KOPT-K1 (cell line): ENCODE measurements at regions not wholly inside any gene's neighbourhood (a gene's known extent, or its start where the extent isn't known, plus 50 kb on each side); places are given as distances from the start of the nearest gene placed in this dataset.

Experiments
- H3K27ac ChIP-seq: fragments of 200-600 bp; sonication (generic); 2 replicates; pipeline ENCODE4 v1.5.1; 2016; ENCODE audit warnings: antibody characterized with exemption, mild to moderate bottlenecking, low read depth, low read length; ENCODE audit not compliant: poor library complexity, severe bottlenecking
- H3K36me3 ChIP-seq: fragments of 200-600 bp; sonication (generic); 2 replicates; pipeline ENCODE4 v1.5.1; 2017; ENCODE audit warnings: antibody characterized with exemption, mild to moderate bottlenecking, low read length, moderate library complexity; ENCODE audit not compliant: insufficient read depth
- H3K9me3 ChIP-seq: fragments of 200-600 bp; sonication (generic); 2 replicates; pipeline ENCODE4 v1.5.1; 2017; ENCODE audit warnings: antibody characterized with exemption, low read length, mild to moderate bottlenecking; ENCODE audit not compliant: insufficient read depth, poor library complexity, severe bottlenecking

DNA sequence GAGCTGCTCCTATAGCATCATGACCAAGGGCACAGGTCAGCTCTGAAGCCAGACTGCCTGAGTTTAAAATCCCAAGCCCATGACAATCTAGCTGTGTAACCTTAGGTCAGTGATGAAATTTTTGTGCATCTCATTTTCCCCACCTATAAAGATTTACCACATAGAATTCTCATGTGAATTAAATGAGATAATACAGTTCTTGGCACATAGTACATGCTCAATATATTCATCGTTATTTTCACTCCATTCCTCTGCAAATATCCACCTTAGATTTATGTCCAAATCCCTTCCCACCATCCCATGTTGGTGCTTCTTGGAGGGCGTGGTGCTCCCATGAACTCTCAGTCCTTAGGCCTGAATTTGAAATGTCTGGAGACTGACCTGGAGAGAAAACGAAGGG is 300.1 kb downstream of the TLE3 start:
- Histone ChIP-seq H3K9me3 (no peaks in the 10 kb centered on the region), H3K36me3 (no peaks in the 10 kb centered on the region), H3K27ac (no peak overlapping the region)

DNA sequence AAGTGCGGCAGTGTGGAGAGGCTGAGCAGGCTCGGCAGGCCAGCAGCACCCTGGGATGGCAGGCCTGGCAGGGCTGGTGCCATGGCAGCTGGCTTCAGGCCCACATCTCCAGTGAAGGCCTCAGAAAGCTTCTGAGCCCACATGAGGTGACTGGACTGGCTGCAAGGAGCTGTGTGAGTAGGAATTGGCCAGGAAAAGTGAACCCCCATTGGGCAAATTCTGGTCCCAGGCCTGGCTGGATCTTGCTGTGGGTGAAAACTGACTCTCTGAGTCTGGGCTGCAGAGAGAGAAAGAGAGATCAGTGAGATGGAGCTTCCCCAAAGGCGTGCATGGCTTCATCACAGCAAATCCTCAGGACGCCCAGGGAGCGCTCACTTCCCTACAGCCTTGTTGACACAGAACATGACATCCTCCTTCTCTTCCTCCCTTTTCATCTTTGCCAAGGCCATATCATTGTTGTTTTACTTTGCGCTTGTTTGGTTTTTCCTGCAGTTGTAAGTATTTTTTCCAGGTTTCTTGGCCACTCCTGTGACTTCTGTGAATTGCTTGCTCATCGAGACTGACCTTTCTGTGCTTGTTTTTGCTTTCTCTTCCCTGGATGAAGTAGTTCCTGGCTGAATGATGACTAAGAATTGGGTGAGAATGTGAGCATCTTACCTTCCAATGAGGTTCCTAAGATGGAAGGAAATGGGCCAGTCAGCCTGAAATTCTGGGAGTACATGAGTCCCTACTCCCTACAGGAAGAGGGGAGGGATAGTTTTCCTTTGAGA is 299.1 kb downstream of the TLE3 start:
- H3K27ac ChIP-seq, result no peak overlapping the region
- no peaks in the 10 kb centered on the region for H3K36me3 ChIP-seq
- H3K9me3 ChIP-seq, result no peaks in the 10 kb centered on the region

DNA sequence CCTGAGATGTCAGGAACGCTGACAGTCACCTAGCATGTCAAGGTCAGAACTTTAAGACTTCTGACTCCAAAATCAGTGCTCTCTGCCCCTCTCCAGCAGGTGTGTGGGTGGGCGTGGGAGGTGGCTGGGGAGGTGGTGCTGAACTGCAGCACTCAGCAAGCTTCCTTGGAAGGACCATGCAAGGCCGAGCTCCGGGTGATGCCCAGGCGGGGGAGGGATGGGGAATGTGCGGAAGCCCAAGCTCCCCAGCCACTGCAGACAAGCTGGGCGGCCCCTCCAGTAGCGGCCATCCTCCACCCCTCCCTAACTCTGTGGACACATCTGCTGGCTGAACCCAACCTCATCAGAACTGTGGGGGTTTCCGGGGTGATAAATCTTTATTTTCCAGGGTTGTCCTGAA is 296.6 kb downstream of the TLE3 start:
- Histone ChIP-seq H3K27ac (no peak overlapping the region), H3K9me3 (no peaks in the 10 kb centered on the region), H3K36me3 (no peaks in the 10 kb centered on the region)

DNA sequence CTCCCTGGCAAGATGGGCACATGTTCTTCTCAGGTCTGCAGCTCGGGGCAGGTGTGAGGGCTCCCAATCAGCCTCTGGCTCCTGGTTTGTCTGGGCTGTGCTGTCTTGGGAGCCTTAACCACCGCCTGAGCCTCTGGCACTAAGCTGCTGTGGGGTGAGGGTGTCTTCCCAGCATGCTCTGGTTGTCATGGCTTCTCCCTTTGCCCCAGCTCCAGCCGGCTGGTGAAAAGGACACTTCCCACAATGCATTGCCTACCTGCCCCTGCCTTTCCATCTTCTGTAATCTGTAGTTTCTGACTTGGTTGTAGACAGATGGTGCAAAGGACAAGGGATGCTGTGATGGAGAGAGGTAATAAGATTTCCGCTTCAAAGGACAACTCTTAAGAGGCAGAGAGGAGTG is 295.3 kb downstream of the TLE3 start:
- Histone ChIP-seq H3K27ac (no peak overlapping the region), H3K9me3 (no peaks in the 10 kb centered on the region), H3K36me3 (no peaks in the 10 kb centered on the region)

DNA sequence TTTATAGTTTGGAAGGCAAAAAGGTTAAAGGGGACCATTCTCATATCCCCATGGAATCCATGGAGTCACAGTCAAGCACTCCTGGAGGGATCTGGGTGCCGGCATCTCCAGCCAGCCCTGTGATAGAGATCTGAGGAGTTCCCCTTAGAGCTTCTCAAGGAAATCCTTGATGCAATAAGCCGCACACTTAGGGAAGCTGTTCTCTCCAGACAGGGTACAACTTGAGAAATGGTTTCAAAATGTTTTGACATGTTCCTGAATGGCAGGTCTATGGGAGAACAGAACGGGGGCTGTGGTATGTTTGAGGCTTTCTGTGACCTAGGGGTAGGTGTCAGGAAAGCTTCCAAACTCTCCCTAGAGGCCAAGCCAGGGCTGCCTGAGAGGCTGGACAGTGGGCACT is 292.9 kb downstream of the TLE3 start:
- Histone ChIP-seq H3K36me3 (no peaks in the 10 kb centered on the region), H3K9me3 (no peaks in the 10 kb centered on the region), H3K27ac (no peak overlapping the region)

DNA sequence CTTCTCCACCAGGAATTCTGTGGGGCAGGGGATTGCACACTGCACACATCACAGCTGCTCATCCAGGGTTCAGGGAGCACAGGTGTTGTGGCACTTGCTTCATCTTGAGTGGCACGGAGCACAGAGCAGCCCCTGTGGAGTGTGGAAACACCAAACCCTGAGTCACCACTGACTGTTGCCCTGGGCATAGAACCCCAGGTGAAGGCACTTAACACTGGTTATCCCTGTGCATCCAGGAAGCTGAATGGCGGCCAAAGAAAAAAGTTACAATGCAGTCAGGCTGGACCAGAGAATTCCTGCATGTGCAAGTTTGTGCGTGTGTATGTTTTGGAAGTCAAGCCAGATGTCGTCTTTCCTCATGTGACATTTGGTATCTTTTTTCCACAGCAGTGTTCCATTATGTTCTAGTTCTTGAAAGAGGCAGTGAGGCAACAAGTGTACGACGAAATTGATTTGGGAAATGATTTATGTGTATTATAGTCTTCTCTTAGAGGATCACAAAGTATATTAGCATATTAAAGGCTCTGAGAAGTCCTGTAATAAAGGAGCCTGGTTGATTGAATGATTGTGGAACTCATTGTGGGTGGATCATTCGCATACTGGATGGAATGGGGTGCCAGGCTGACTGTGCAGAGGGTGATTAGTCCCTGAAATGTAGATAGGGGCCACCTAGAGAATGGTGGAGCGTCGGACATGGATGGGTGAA is 292.3 kb downstream of the TLE3 start:
- Histone ChIP-seq H3K36me3 (no peaks in the 10 kb centered on the region), H3K27ac (no peak overlapping the region), H3K9me3 (no peaks in the 10 kb centered on the region)

DNA sequence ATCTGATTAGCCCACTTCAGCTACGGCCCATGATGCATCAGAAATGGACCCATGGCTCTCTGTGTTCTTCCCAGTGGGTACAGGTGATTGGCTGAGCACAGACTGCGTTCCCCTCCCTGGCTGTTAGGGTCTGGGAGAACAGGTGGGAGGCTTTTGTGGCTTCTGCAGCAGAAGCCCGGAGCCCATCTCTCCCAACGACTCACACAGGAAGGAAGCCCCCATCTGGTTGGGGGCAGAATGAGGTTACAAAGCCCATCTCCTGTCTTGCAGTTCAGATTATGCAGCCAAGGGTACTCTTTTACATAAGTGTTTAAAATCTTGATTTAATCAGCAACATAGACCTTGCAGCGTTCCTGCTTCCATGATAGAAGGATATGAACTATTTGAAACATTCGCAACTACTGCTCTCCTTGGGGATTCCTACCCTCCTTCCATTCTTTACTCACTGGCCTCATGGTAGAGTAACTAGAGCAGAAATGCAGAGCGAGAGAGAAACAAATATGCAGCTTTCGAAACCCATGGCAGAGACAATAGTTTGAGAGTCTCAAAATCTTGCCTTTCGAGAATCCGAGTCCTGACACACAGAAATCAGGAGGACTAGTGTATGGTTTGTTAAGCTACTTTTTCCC is 291.3 kb downstream of the TLE3 start:
- Histone ChIP-seq H3K36me3 (no peaks in the 10 kb centered on the region), H3K9me3 (no peaks in the 10 kb centered on the region), H3K27ac (peak overlapping the region; percentile 15)

DNA sequence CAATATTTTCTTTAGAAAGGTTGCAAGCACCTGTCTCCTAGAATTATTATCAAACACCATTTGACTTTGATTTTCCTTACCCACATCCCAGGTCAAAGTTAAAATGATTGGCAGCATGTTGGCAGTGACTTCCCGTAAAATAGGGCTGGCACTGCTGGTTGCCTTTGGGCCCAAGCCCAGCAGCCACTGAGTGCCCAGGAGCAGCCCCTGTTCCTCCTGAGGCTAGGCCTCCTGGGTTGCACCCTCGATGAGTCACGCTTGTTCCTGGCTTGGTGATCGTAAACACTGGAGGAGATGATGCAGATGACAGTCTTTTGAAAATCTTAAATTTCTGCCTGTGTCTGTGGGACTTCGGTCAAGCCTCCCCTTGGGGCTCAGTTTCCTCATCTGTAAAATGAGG is 290.0 kb downstream of the TLE3 start:
- no peak overlapping the region for H3K27ac ChIP-seq
- no peaks in the 10 kb centered on the region for H3K36me3 ChIP-seq
- H3K9me3 ChIP-seq, result no peaks in the 10 kb centered on the region

DNA sequence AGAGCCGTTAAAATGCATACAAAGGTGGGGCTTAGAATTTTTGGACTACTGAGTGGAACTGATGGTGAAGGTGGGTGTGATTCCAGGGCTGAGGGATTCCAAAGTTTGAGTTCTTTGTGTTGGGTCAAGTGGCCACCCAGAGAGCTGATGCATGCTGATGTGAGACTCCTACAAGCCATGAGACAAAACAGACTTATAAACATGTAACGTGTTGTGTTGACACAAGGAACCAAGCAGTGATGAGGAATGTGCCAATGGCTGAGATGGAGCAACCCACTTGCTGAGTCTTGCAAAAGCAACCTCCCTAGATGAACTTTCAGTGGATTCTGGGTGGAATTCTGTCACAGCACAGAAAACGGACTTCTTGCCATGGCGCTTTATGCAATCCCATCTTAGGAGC is 289.0 kb downstream of the TLE3 start:
- Histone ChIP-seq H3K36me3 (no peaks in the 10 kb centered on the region), H3K27ac (no peak overlapping the region), H3K9me3 (no peaks in the 10 kb centered on the region)

DNA sequence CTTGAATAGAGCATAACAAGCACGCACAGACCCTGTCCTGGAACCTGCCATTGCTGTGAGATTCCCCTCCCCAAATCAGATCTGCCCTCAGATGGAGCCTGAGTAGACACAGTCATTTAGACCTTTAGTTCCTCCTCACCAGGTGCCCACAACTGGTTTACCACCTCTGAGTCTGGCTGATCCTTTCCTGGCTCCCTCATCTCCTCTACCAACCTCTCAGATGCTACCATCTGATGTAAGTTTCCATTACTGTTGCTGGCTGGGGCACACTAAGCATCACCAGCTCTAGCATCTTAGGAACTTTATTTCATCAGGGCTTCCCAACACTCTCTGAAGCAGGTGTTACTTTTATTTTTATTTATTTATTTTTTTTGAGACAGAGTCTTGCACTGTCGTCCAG is 288.3 kb downstream of the TLE3 start:
- Histone ChIP-seq H3K9me3 (no peaks in the 10 kb centered on the region), H3K27ac (no peak overlapping the region)

DNA sequence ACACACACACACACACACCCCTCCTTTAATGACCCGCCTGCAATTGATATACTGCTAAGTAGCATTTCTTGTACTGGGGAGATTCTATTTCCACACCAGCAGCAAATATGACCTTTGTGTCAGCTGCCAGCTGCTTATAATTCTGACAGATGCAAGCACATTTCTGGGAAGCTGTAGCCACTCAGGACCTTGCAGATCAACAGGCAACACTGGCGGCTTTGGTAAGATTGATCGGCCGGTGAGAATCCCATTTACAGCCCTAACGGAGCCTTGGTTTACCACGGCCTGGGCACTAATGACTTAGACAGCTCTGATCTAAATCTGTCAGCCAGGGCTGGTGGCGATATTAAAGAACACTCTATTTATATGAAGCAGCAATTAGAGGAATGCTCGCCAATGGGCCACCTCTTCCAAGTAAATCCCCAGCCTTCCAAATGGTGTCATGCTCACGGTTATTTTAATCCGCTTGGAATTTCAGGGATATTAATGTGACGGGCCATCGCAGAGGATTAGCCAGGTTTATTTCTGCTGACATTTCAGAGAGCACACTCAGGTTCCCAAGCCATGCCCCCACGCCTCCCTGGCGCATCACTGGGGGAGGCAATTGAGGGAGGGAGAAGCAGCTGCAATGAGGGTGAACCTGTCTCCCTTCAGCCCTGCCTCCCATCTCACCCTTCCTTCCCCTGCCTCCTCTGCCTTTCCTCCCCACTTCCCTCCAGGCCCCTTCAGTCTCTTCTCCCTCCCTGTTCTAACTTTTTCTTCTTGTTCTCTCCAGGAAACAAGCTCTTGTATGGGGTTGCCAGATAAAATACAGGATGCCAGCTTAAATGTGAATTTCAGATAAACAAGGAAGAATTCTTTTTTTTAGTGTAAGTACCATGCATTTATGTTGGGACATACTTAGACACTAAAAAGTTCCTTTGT is 287.0 kb downstream of the TLE3 start:
- no peaks in the 10 kb centered on the region for H3K36me3 ChIP-seq
- H3K27ac ChIP-seq, result no peak overlapping the region
- H3K9me3 ChIP-seq, result no peaks in the 10 kb centered on the region

More for the DNA sequence above, 288.3 kb downstream of the TLE3 start:
- no peaks in the 10 kb centered on the region for H3K36me3 ChIP-seq

DNA sequence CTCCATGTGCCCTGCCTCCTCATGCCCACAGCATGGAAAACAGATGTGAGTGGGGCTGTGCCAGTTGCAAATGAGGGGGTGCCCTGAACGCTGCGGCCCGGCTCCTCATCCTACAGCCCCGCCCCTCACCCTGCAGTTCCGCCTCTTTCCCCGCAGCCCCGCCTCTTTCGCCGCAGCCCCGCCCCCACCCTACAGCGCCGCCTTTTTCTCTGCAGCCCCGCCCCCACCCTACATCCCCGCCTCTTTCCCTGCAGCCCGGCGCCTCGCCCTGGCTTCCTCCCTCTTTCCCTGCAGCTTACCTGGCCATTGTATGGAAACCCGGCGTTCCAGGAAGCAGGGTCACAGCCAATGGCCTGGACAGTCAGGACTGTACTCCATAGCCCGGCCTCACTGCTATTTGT is 284.9 kb downstream of the TLE3 start:
- Histone ChIP-seq H3K9me3 (no peaks in the 10 kb centered on the region), H3K27ac (no peak overlapping the region), H3K36me3 (no peaks in the 10 kb centered on the region)

DNA sequence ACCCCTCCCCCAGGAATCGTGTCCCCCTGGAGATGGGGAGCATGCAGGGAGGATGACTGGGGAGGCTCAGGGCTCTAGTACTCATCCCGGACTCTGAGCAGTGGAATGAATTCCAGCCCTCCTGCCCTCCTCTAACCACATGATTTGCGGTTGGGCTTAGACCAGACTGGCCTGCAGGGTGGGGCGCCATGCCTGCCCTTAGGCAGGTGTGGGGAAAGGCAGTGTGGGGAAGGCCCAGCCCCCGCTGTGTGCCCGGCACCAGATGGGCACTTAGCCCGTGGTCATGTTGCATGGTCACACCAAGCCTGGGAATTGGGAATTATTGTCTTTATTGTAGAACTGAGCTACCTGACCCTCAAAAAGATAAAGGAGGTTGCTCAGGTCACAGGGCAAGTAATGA is 283.8 kb downstream of the TLE3 start:
- no peaks in the 10 kb centered on the region for H3K36me3 ChIP-seq
- no peak overlapping the region for H3K27ac ChIP-seq
- no peaks in the 10 kb centered on the region for H3K9me3 ChIP-seq

DNA sequence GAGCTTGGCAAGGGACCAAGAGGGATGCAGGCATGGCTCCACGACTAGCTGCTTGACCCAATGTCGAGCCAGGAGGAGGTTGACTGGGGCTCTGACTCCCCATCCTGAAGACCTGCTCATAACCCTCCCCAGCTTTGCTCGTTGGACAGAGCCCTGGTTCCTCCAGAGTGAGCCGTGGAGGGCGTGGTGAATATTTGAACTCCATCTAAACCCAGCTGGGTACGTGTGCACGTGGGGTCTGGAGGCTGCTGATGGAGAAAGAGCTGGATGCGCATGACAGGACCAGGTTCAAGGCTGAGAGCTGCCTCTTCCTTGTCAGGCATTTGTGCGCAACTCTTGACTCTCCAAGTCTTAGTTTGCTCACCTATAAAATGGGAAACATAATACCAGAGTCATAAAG is 282.8 kb downstream of the TLE3 start:
- H3K9me3 ChIP-seq, result no peaks in the 10 kb centered on the region
- H3K36me3 ChIP-seq, result no peaks in the 10 kb centered on the region
- H3K27ac ChIP-seq, result no peak overlapping the region

DNA sequence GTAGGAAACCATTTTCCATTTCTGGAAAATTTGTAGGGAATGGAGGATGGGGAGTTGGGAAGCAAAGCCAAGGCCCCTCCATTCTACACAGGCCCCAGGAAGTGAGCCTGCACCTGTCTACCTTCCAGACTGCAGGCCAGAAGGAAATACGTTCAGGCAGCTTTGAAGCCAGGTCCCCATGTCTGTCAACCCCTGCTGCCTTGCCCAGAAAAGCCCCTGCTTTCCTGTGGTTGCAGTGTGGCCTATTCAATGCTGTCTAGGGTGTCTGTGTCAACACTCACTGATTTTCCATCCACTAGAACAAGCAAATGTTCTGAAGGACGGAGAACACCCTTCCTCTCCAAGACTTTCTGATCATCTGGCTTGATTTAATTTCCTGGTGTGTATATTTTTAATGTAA is 281.9 kb downstream of the TLE3 start:
- Histone ChIP-seq H3K9me3 (no peaks in the 10 kb centered on the region), H3K27ac (no peak overlapping the region), H3K36me3 (no peaks in the 10 kb centered on the region)
